Erythroblast (primary cell): ENCODE measurements at regions not wholly inside any gene's neighbourhood (a gene's known extent, or its start where the extent isn't known, plus 50 kb on each side); places are given as distances from the start of the nearest gene placed in this dataset.

Source experiments
- GATA1 ChIP-seq: IDR thresholded peaks from 2 replicates; pipeline ENCODE4 v1.6.1; 2011; ENCODE audit warnings: low read depth, mild to moderate bottlenecking, control low read depth, low read length, moderate library complexity
- POLR2A ChIP-seq: IDR thresholded peaks from 2 replicates; pipeline ENCODE4 v1.6.1; 2011; ENCODE audit warnings: mild to moderate bottlenecking, low read length

- TF ChIP-seq POLR2A: no peak
- TF ChIP-seq GATA1: no peak
Measured at GRCh38 chr10:118523775-118524174, 71.7 kb downstream of the PRLHR start.
